ENCODE measurements at regions not wholly inside any gene's neighbourhood (a gene's known extent, or its start where the extent isn't known, plus 50 kb on each side); places are given as distances from the start of the nearest gene placed in this dataset.

- TF ChIP-seq CTCF (conservative IDR thresholded peaks at IDR 0.05; ENCODE audit: low read depth in 2 of 2) (no peak), POLR2AphosphoS5 (IDR thresholded peaks at IDR 0.05; ENCODE audit: low read depth) (no peak)
Observed at GRCh38 chr4:65175585-65175984, 494.7 kb downstream of the EPHA5 start.

All from GM23338 (cell line).